ENCODE measurements at regions not wholly inside any gene's neighbourhood (a gene's known extent, or its start where the extent isn't known, plus 50 kb on each side); places are given as distances from the start of the nearest gene placed in this dataset.
"Not testable (repeated sequence)": the region's sequence is repeated elsewhere in the genome, so short reads cannot be mapped to it uniquely, and the experiment has no call there.

- DNase-seq, result no peak
These were observed 363.6 kb upstream of the MAF start for GRCh38 chr16:79964104-79964503.

GRCh38 chr16:79962962-79963361 lies 362.4 kb upstream of the MAF start:
- DNase-seq, result no peak

- no peak for DNase-seq
These were observed 358.7 kb upstream of the MAF start for GRCh38 chr16:79959226-79959625.

- DNase-seq, result no peak
These were observed 354.6 kb upstream of the MAF start for GRCh38 chr16:79954921-79955705.

- no peak for DNase-seq
These were observed 350.6 kb upstream of the MAF start for GRCh38 chr16:79950932-79951719.

GRCh38 chr16:79949417-79949816 lies 348.9 kb upstream of the MAF start:
- DNase-seq, result no peak

GRCh38 chr16:79947771-79948170 lies 347.2 kb upstream of the MAF start:
- DNase-seq, result no peak

GRCh38 chr16:79946252-79946651 lies 345.7 kb upstream of the MAF start:
- no peak for DNase-seq

- DNase-seq, result no peak
These were observed 343.2 kb upstream of the MAF start for GRCh38 chr16:79943736-79944135.

- no peak for DNase-seq
These were observed 338.0 kb upstream of the MAF start for GRCh38 chr16:79938575-79938974.

GRCh38 chr16:79937671-79938070 lies 337.1 kb upstream of the MAF start:
- not testable (repeated sequence) for DNase-seq

- DNase-seq, result no peak
These were observed 333.1 kb upstream of the MAF start for GRCh38 chr16:79933603-79934002.

- DNase-seq, result no peak
These were observed 332.0 kb upstream of the MAF start for GRCh38 chr16:79932572-79932971.

- DNase-seq, result no peak
These were observed 331.2 kb upstream of the MAF start for GRCh38 chr16:79931721-79932120.

GRCh38 chr16:79929260-79929965 lies 328.9 kb upstream of the MAF start:
- DNase-seq, result no peak

GRCh38 chr16:79928142-79928873 lies 327.8 kb upstream of the MAF start:
- DNase-seq, result no peak

- no peak for DNase-seq
These were observed 326.1 kb upstream of the MAF start for GRCh38 chr16:79926451-79927205.

- no peak for DNase-seq
These were observed 322.9 kb upstream of the MAF start for GRCh38 chr16:79923431-79923830.

- no peak for DNase-seq
These were observed 320.1 kb upstream of the MAF start for GRCh38 chr16:79920685-79921084.

- DNase-seq, result no peak
These were observed 318.4 kb upstream of the MAF start for GRCh38 chr16:79918916-79919315.

- no peak for DNase-seq
These were observed 315.2 kb upstream of the MAF start for GRCh38 chr16:79915761-79916160.

All from islet precursor cell (in vitro differentiated cells).